ENCODE measurements at regions not wholly inside any gene's neighbourhood (a gene's known extent, or its start where the extent isn't known, plus 50 kb on each side); places are given as distances from the start of the nearest gene placed in this dataset.

- Histone ChIP-seq H3K27ac (ENCODE audit: low read depth, low read length) (no peak overlapping the region), H3K9me3 (ENCODE audit: control insufficient read depth, insufficient read depth, low read length) (no peaks in the 10 kb centered on the region)
Observed at GRCh38 chr2:43154685-43155084, 71.7 kb downstream of the ZFP36L2 start.

GRCh38 chr2:43152741-43153647 lies 73.4 kb downstream of the ZFP36L2 start:
- Histone ChIP-seq H3K4me3 (ENCODE audit: low read length) (no peak overlapping the region), H3K79me2 (ENCODE audit: control insufficient read depth, low read length) (no peaks in the 10 kb centered on the region), H3F3A (ENCODE audit: control insufficient read depth, insufficient read depth) (peaks cover 1% of the 10 kb centered on the region; the same call in 1 of the 2 replicates), H3K4me1 (ENCODE audit: control insufficient read depth, low read length) (peaks cover 9% of the 10 kb centered on the region), H3K27me3 (ENCODE audit: control insufficient read depth, low read length) (no peaks in the 10 kb centered on the region), H3K27ac (ENCODE audit: low read depth, low read length) (no peak overlapping the region), H3K36me3 (ENCODE audit: control insufficient read depth, low read length) (no peaks in the 10 kb centered on the region), H3K4me2 (ENCODE audit: low read length) (no peak overlapping the region), H3K9me2 (replicated peaks; ENCODE audit: control insufficient read depth, low read length) (no peaks in the 10 kb centered on the region), H4K20me1 (ENCODE audit: control insufficient read depth, insufficient read depth, low read depth, low read length) (no peaks in the 10 kb centered on the region), H3K9me3 (ENCODE audit: control insufficient read depth, insufficient read depth, low read length) (no peaks in the 10 kb centered on the region)
- TF ChIP-seq EZH2phosphoT487 (IDR thresholded peaks at IDR 0.05; ENCODE audit: borderline replicate concordance, low read length) (no peak), CTCF (IDR thresholded peaks at IDR 0.05; ENCODE audit: low read depth, low read length, poor library complexity, severe bottlenecking) (no peak)

More at GRCh38 chr2:43154685-43155084, 71.7 kb downstream of the ZFP36L2 start:
- H3K4me1 ChIP-seq (ENCODE audit: control insufficient read depth, low read length) = peaks cover 18% of the 10 kb centered on the region
- TF ChIP-seq CTCF (IDR thresholded peaks at IDR 0.05; ENCODE audit: low read depth, low read length, poor library complexity, severe bottlenecking) = no peak
- H3K9me2 ChIP-seq (replicated peaks; ENCODE audit: control insufficient read depth, low read length) = no peaks in the 10 kb centered on the region
- no peaks in the 10 kb centered on the region for H3K27me3 ChIP-seq (ENCODE audit: control insufficient read depth, low read length)
- H4K20me1 ChIP-seq (ENCODE audit: control insufficient read depth, insufficient read depth, low read depth, low read length) = no peaks in the 10 kb centered on the region
- no peaks in the 10 kb centered on the region for H3K36me3 ChIP-seq (ENCODE audit: control insufficient read depth, low read length)
- H3F3A ChIP-seq (ENCODE audit: control insufficient read depth, insufficient read depth) = no peaks in the 10 kb centered on the region
- no peak overlapping the region for H3K4me2 ChIP-seq (ENCODE audit: low read length)
- H3K4me3 ChIP-seq (ENCODE audit: low read length) = no peak overlapping the region
- no peaks in the 10 kb centered on the region for H3K79me2 ChIP-seq (ENCODE audit: control insufficient read depth, low read length)

- peaks cover 8% of the 10 kb centered on the region for H3F3A ChIP-seq (ENCODE audit: control insufficient read depth, insufficient read depth)
- TF ChIP-seq CTCF (IDR thresholded peaks at IDR 0.05; ENCODE audit: low read depth, low read length, poor library complexity, severe bottlenecking) = no peak
- no peak for TF ChIP-seq EZH2phosphoT487 (IDR thresholded peaks at IDR 0.05; ENCODE audit: borderline replicate concordance, low read length)
Observed at GRCh38 chr2:43152186-43152585, 74.2 kb downstream of the ZFP36L2 start.

More at GRCh38 chr2:43152186-43152585, 74.2 kb downstream of the ZFP36L2 start:
- H3K9me3 ChIP-seq (ENCODE audit: control insufficient read depth, insufficient read depth, low read length) = no peaks in the 10 kb centered on the region
- H3K36me3 ChIP-seq (ENCODE audit: control insufficient read depth, low read length) = no peaks in the 10 kb centered on the region
- no peaks in the 10 kb centered on the region for H4K20me1 ChIP-seq (ENCODE audit: control insufficient read depth, insufficient read depth, low read depth, low read length)
- H3K4me3 ChIP-seq (ENCODE audit: low read length) = no peak overlapping the region
- no peaks in the 10 kb centered on the region for H3K27me3 ChIP-seq (ENCODE audit: control insufficient read depth, low read length)
- peaks cover 14% of the 10 kb centered on the region for H3K4me1 ChIP-seq (ENCODE audit: control insufficient read depth, low read length)
- H3K9me2 ChIP-seq (replicated peaks; ENCODE audit: control insufficient read depth, low read length) = no peaks in the 10 kb centered on the region
- no peak overlapping the region for H3K27ac ChIP-seq (ENCODE audit: low read depth, low read length)
- H3K79me2 ChIP-seq (ENCODE audit: control insufficient read depth, low read length) = no peaks in the 10 kb centered on the region
- H3K4me2 ChIP-seq (ENCODE audit: low read length) = no peak overlapping the region
